ENCODE measurements at regions not wholly inside any gene's neighbourhood (a gene's known extent, or its start where the extent isn't known, plus 50 kb on each side); places are given as distances from the start of the nearest gene placed in this dataset.

DNA sequence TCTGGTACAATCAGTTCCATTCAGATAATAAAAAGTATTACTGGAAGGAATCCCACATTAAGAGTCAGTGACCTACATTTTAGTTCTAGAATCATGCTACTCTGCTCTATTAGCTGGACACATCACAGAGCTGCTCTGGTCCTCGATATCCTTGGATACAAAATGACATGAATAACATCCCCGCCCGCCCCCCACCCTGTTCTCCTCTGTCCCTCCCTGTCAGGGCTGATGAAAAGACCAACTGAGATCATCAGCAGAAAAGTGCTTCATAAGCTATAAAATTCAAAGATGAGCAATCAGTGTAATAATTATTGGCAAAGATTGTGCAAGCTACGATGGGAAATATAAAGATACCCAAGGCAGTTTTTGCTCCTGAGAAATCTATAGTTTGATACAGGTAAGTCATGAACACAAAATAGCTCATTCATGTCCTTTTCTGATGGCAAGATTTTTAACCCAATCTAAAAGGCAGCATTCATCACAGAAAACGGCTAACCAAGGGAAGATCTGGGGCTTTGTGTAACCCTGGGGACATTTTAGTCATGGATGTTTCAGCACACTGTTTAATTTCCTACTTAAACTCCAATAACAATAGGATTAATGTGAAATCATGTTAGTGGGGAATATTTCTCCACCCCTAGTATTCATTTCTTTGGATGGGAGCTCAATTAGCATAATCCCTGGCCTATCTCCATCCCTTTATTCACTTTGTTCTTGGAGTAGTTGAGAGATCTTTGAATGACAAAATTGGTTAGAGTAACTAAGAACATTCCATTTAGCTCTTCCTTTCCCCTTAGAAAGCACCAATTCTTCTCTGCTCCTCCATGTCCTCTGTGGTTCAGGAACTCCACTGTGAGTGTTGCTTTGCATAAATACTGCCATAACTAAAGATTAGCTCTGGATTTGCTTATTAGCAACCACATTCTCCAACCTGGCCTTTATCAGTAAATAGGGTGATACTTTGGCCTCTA lies 459.4 kb upstream of the GRIA1 start:
- no peak for DNase-seq

DNA sequence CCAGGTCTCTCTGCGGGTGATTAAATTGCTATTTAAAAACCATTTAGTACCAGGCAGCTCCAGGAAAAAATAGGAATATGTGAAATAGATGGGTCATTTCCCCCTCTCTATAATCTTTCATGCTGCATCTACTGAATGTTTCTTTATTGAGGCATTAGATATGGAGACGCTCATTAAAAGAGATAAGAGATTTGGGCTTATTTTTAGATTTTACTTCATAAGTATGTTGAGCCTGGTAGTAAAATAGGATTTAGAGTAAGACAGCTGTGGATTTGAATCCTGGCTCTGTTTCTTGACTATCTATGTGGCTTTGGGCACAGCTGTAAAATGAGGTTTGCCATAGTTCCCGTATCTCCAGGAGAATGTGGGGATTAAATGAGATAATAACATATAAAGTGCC lies 451.0 kb upstream of the GRIA1 start:
- DNase-seq = no peak

DNA sequence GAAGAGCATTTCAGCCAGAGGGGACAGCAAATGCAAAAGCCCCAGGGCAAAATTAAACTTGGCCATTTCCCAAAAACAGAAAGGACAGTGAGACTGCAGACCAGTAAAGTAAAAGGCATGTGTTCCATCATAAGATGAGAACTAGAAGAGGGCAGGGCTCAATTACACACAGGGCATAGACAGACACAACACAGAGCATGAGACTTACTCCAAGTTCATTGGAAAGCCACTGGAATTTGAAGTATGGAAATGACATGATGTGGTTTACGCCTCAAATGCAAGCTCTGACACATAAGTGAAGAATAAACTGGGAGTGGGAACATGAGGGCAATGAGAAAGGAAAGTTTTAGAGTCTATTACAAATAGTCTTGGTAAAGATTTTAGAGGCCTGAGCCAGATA lies 446.6 kb upstream of the GRIA1 start:
- DNase-seq = no peak

DNA sequence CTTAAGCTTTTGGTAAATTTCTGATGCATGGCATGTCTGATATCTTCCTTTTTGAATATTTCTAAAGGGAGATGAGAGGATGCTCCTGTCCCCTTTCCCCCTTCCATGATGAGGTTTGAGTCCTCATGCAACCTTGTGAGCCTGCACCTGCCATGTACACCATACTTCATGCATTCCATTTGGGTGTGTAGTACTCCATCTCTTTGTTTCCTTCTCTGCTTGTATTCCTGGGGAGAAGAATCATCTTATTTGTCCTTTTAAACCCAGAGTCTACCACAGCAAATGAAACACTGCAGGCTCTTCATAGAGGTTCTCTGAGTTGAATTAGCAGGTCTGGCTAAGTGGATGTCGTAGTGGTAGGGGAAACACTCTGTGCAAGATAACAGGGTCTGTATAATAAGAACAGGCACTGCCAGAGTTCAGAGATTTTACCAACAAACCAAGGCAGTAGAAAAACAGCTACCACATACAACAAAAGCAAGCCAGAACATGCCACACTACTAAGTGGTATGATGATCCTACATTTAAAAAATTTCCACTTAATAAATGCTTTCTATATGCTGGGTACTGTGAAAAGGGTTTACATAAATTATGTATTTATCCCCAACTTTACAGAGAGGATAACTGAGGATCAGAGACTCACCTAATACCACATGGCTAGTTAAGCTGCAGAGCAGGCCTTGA lies 439.8 kb upstream of the GRIA1 start:
- no peak for DNase-seq

DNA sequence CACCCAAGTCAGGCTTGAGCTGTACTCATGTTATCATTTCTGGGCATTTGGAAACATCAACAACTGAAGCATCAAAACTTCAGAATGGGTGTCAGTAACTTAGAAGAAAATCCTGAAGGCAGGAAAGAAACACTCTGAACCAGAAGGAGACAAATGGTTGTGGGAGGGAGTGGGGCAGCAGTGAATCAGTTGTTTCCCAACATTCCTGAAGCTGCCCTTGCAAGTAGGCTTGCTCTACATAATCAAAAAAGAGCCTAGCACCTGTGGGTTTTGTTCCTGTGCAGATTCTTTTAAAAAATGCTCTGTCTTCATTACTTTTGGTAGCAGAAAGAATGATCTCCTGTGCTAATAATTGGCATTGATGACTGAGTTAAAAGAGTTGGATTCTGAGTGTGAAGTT lies 424.2 kb upstream of the GRIA1 start:
- no peak for DNase-seq

DNA sequence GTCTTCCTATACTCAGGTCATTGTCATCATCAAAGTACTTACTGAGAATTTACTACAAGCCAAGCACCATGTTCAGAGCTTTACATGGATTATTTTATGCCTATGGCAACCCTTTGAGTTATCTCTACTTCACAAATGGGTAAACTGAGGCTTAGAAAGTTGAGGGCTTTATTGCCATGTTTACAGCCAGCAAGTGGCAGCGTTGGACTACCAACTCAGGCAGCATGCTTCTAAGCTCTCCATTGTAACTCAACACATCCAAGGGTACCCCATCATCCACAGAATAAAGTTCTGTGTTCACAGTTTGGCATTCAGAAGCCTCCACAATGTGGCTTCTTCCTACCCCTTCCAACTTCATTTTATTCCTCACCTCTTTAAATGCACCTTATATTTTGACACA lies 422.6 kb upstream of the GRIA1 start:
- no peak for DNase-seq

DNA sequence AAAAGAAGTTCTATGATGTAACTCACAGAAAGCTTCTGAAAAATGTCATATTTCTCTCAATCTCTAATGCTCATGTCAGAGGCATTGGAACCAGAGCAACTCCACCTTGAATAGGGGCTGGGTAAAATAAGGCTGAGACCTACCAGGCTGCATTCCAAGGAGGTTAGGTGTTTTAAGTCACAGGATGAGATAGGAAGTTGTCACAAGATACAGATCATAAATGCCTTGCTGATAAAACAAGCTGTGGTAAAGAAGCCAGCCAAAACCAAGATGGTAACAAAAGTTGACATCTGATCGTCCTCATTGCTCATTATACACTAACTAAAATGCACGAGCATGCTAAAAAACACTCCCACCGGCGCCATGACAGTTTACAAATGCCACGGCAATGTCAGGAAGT lies 411.1 kb upstream of the GRIA1 start:
- no peak for DNase-seq

DNA sequence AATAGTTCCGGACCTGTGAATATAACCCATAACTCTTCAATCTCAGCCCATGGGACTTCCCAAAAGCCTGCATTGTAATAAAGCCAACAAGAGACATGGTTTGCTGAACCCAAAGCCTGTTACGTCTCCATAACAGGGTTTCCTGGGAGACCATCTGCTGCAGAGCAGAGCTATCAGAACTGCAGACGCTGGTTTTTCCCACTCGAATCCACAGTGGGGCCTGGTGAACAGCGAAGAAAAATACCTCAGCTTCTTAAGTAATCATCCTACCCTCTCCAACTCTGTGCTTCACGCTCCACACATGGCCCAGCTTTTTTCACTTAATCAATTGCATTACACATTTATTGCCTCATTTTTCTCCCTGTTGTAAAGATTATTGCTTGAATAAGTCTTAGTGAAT lies 409.5 kb upstream of the GRIA1 start:
- no peak for DNase-seq

DNA sequence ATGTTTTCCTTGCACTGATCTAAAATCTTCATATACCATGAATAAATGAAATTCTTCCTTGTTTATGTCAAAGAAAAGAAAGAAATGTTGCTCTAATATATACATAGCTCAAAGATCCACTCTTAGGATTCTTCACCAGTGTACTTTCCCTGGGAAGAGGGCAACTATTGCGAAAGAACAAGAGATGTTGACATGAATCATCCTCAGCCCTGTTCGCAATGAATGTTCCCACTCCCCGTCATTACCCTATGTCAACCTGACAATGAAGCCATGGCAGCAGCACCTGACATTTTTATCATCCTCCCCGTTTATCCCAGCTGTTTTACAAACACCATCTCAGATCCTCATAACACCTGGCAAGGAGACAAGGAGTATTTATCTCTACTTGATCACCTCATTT lies 409.1 kb upstream of the GRIA1 start:
- DNase-seq = no peak

DNA sequence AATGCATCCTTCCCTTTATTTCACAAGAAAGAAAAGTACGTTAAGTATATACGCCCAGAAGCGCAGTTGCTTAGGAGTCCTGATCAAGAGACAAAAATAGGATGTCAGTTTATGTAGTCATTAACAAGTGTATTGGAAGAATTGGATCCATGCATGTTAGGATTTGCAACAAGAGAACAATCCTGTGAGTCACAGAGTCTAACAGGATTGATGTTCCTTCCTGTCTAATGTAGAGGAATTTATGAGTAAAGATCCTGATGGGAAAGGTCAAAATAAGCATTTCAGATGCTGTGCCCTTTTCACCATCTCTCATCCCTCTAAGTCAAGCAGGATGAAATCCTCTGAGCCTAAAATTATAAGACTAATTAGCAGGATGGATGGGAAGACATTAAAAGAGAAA lies 406.0 kb upstream of the GRIA1 start:
- no peak for DNase-seq

DNA sequence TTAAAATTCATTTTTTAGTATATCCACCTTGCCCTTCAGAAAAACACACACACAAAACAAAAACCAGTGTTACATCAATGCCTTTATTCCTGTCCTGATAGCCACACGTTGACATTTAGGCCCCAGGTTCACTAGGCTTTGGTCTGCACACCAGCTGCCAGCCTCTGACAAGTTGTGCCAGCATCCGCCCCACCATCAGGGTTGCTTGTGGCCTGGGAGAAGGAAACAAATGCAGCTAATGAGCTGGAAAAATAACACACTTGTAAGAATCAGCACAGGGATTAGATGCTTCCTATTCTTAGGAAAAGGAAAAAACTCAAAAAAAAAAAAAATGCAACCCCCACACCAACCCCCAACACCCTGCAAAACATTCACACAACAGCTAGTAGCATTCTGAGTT lies 404.0 kb upstream of the GRIA1 start:
- no peak for DNase-seq

DNA sequence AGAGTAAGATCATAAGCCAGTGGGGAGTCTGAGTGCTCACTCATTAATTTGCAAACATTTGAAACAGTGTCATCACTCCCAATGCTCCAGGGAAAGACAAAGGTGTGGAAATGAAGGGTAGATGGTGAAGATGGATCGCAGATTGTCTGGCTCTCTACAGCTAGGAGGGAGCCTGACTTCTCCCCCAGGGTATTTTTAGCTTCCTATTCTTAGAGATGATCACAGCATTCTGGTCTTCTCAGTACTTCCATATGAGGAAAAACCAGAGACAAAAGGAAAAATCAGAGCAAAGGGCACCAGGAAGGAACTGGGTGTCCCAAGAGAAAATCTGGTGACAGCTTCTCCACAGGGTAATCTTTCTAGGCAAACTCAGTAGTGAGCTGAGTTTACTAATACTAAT lies 401.9 kb upstream of the GRIA1 start:
- no peak for DNase-seq

DNA sequence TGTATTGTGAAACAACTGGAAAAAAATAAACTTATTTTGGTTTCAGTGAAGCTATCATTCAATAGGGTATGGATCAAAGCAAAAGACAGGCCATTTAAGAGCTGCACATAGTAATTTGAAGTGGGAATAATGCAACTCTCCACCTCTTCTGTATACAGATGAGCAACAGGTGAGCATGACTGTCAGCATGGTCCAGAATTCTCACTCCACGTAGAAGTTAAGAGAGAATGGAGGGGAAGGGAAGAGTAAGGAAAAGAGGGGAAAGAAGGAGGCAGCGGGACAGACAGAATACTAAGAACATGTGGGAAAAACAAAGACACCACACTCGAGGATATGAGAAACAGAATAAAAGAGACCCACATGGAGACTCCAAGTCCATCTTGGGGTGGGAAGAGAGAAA lies 396.1 kb upstream of the GRIA1 start:
- no peak for DNase-seq

DNA sequence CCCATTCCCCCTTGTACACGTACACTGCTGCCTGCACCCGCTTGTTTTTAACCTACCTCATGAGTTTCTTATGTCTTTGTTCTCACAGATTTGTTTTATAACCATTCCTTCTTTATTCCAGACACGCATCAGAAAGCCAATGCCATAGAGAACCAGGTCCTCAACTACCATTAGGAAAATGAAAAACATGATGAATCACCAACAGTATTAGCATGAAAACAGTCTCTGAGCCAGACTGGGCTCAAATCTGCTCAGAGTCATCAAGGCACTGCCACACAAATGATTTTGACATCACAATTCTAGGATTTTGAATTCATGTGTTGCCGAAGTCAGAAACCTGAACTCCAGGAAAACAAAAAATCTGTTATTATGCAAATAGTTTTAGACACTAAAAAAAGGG lies 394.1 kb upstream of the GRIA1 start:
- DNase-seq = no peak

DNA sequence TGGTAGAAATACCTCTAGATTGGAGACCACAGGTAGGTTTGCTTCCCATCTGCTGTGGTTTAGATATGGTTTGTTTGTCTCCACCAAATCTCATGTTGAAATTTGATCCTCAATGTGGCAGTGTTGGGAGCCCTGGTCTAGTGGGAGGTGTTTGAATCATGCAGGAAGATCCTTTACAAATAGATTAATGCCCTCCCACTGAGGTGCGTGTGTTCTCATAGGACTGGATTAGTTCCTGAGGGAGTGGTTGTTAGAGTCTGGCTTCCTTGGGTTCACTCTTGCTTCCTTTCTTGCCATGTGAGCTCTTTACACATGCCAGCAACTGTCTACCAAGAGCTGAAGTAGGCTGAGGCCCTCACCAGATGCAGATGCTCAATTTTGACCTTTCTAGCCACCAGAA lies 391.1 kb upstream of the GRIA1 start:
- DNase-seq = no peak

DNA sequence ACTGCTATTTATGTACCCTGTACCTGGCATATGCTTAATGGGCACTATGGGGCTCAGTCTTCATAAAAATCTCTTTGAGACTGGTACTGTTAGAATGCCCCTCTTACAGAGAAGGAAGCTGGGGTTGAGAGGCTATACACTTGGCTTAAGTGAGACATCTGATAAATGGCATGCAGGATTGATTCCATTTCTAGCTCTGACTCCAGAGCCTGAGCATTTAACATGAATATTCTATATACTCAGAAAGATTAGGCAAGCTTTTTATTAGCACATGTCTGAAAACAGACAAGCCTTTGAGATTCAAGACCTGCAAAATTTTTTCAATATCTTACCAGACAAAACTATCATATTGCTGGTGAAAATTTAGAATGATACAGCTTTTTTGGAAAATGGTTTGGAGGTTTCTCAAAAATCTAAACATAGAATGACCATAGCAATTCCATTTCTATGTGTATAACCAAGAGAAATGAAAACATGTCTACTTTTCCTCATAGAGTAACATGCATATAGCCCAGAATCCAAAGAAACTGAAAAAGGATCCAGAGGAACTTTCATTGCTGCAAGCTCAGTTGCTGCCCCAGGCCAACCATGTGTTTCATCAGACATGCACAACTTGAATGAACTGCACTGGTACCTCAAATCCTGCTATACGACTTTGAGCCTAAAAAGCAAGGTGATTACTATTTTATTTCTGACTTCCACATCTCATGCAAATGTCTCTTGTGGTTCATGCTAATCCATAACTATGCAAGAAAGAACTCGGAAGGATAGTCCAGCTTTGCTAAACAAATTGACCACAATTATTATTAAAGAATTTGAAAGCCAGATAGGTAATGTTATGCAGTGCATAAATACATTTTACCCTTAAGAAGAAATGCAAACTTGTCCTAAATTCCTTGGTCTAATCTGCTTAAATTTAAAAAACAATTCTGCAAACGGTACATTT lies 389.0 kb upstream of the GRIA1 start:
- no peak for DNase-seq

DNA sequence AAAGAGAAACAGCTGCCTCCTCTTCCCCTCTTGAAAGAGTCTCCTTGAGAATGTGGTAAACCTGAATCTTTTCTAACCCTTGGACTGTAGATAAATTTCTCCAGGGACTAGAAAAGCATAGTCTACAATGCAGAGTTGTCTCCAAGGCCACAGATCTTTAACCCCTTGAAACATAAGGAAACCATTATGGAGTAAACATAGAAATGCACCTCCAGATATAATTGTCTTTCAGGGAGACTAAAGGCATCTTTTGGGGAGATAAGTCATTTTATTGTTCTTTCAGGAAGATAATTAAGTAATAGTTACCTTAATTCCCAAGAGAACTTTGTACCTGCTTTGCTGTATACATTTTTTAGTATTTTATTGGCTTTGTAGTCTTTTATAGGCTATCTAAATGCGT lies 373.6 kb upstream of the GRIA1 start:
- no peak for DNase-seq

DNA sequence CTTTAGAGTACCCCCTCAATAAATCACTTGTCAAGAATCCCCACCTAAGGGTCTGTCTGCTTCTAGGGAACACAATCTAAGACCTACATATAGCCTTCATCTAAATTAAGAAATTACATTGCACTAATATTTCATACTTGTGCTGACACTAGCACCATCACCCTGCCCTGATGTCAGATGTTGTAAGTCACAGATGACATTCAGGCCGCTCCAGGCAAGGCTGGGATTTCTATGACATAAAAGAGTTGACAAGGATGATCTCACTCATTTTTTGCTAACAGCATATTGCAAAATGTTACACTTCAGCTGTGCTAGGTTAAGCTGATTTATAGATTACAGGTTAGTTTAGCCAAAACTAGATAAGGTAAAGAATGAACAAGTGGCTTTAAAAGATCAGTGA lies 372.5 kb upstream of the GRIA1 start:
- no peak for DNase-seq

DNA sequence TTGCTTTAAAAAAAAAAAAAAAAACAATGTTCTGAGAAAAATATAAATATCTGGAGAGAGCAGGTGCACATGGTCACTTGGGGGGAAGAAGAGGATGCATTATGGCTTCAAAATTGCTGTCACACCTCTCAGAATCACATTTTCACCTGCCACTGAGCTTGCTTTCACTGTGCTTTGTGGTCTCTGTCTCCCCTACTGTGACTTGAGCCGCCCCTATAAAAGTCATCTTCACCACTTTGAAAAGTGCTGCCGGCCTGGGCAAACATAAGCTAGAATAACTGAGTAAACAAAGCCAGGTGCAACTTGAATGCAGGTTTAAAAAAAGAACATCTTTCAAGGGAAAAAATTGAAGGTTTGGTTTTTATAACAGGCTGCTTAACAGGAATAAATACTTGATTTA lies 368.1 kb upstream of the GRIA1 start:
- no peak for DNase-seq

DNA sequence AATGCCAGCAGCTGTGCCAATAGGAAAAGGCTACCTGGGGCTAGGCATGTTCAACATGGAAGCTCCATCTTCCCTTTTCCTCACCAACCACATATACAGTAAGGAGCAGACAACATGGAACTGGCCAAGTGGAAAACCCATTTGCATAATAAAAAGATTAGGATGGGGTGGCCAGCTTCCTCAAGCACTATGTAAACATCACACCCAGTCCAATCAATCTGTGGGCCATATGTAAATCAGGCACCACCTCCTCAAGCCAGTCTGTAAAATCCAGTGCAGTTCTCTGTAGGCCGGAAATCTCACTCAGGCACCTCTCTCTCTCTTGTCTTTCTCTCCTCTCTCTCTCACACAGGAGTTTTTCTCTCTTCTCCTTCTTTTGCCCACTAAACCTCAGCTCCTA lies 360.2 kb upstream of the GRIA1 start:
- no peak for DNase-seq

DNA sequence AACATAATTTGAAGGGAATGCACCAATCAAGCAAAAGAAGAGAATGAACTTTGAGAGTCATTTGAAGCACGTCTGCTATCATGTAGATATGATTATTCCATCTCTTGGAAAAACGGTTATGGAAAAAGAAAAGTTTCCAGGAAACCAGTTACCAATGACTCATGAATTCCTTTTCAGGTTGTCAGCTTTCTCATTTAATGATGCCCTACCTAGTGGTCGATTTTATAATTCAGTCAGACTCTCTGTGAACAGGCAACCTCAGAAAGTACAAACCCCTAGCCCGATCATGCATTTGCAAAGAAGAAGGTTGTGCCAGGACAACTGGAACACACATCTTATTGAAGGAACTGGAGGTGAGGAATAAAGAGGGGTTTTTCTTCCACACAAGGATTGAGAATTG lies 355.1 kb upstream of the GRIA1 start:
- no peak for DNase-seq

DNA sequence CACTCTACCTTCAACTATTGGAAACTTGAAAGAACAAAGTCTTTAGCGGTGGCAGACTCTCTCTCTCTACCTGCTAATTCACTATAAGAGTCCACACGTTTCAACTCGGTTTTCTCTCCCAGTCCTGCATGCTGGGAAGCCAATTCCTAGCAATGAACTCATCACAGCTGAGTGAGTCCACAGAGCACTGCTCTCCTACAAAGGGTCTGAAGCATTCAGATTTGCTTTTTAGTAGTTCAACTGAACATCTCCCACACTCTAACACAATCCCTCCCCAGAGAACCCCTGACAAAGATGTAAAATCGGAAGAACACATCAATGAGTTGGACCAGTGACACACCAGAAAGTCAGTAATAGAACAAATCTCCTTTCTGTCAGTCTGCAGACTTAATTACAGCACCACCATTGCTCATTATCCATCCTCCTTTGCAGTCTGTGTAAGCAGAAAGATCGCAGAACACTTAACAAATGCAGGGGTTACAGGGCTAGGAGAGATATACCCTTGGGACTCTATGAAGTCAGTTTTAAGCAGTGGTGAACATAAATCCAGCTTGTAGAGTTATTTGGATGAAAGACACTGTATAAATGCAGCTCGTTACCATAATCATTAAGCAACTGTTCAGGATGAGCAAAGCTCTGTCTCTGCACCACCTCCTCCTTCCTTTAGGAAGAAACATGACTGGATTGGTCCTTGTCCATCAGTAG lies 353.4 kb upstream of the GRIA1 start:
- no peak for DNase-seq

All from NK-92 treated with Interleukin-12 subunit alpha and Interleukin-12 subunit beta, amount 100 ng/mL, for 24 hours (cell line).